Activated T-cell treated with anti-CD3 and anti-CD28 coated beads, Interleukin-2, amount 50 U/mL, for 48 hours (primary cell): ENCODE measurements at regions not wholly inside any gene's neighbourhood (a gene's known extent, or its start where the extent isn't known, plus 50 kb on each side); places are given as distances from the start of the nearest gene placed in this dataset.
"Not testable (repeated sequence)": the region's sequence is repeated elsewhere in the genome, so short reads cannot be mapped to it uniquely, and the experiment has no call there.

ENCODE experiments used
- DNase-seq, 2 experiments: peaks; one replicate each; pipeline ENCODE4 v3.0.0-alpha.2; 2020

DNA sequence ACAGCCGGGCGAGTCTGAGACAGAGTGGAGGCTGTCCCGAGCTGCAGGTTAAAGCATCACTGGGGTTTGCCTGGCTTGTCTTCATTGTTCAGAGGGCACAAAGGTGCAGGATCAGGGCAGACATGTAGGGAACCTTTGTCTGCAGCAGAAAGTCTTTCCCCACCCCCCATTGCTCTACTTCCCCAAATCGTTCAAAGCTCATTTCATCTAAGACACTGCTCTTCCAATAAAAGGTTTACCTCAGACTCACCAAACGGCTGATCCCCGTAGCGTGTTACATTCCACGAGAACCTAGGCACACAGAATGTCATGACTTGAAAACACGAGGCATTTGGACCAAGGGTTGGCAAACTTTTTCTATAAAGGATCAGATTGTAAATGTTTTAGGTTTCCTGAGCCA is 286.3 kb upstream of the FRG1 start:
- not testable (repeated sequence) for DNase-seq

DNA sequence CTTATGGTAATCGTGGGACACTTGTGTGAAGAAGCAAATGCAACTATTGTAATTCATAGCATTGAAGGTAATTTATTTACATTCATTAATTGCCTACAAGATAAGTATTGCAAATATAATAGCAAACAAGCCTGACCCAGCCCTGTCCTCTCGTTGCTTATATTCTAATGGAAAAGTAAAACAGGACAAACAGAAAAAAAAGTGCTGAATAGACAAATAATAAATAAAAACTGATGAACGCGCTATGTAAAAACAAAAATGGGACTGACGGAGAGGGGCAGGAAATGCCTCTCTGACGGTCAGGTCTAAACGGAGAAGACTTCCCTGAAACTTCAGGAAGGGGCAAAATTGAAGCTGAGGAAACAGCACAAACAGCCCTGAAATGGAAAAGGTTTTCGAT is 284.9 kb upstream of the FRG1 start:
- not testable (repeated sequence) for DNase-seq

DNA sequence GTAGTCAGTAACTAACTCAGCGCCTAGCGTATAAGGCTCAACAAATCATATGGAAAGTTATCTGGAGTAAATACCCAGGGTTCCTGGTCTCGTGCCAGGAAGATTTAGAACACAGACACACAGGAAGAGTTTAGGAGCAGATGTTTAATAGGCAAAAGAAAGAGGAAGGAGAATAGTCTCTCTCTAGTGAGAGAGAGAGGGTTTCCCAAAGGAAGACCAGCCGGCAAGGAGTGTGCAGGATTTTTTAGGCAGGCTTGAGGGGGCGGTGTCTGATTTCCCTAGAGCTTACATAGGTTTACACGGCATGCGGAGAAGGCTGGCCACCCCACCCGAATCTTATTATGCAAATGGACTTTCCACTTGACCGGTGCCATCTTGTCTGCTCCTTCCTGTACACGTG is 284.0 kb upstream of the FRG1 start:
- DNase-seq = no peak

DNA sequence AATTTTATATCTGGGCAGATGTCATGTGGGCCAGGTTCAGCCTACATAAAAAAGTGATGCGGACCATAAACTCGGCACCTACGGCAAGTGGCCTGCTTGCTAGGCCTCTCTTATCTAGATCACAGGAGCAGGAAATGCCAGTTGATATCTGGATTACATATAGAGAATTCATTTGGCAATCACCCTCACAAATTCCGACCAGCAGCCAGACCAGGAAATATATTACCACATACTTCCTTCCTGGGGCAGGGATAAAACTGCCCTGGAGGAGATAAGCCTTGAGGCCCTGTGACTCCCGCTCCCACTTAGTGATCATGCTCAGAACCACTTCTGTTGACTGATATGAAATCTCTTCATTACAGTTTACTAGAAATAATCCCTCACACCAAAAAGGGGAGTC is 282.4 kb upstream of the FRG1 start:
- not testable (repeated sequence) for DNase-seq

DNA sequence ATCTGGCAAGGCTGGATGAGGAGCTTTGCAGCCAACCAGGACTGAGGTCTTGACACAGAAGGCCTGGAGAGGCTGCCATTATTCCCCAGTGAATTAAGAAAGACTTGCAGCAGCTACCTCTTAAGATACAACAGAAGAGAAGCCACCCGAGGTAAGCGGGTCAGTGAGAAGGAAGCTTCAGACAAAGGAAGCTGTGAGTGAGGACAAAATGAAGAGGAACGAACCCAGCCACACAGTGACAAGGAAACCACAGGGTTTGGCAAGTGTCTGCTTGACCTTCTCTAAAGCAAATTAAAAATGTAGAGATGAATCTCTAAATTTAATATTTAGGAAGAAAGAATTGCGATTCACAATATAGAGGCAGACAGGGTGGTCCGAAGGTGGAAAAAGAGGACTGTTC is 281.8 kb upstream of the FRG1 start:
- not testable (repeated sequence) for DNase-seq

DNA sequence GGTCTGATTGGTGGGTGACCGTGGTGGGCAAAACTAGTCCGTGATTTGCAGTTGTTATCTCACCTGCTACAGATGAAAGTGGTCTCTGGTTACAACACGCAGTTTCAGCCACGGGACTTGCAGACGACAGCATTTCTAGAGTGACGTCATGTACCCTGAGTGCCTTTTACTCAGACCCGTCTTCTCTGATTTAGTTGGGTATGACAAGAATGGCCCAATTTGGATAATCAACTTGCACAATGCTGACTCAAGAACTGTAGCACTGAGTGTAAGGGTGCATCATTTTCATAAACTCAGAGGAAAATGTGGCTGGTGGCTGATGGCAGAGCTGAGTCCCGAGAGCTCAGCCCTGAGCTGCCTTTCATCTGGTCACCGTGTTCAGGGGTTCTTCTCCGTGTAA is 281.4 kb upstream of the FRG1 start:
- DNase-seq = no peak

DNA sequence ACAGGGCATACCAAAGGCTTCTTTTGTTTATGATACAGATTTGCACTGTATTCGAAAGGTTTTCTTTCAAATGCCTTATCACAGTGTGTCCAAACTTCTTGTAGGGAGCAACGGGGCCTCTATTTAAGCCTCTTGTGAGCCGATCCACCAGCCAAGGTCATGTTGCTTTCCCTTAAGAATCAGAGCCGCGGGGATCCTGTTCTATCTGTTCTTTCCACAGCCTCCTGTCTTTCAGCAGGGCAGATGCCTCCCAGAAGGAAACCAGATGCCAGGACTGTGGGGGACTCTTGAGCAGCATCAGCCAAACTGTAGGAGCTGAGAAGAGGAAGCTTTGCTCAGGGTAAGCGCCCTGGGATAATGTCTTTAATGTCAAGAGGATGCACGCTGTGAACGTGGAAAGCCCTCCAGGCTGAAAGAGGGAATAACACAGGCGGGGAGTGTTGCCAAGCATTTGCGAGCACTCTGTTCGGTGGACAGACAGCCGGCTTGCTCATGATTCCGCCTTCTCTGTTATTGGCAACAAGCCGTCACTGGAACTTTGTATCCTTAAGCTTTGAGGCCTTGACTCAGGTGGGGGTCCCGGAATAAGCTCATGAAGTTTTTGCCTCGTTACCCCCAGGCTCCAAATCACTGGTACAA is 279.8 kb upstream of the FRG1 start:
- no peak for DNase-seq

DNA sequence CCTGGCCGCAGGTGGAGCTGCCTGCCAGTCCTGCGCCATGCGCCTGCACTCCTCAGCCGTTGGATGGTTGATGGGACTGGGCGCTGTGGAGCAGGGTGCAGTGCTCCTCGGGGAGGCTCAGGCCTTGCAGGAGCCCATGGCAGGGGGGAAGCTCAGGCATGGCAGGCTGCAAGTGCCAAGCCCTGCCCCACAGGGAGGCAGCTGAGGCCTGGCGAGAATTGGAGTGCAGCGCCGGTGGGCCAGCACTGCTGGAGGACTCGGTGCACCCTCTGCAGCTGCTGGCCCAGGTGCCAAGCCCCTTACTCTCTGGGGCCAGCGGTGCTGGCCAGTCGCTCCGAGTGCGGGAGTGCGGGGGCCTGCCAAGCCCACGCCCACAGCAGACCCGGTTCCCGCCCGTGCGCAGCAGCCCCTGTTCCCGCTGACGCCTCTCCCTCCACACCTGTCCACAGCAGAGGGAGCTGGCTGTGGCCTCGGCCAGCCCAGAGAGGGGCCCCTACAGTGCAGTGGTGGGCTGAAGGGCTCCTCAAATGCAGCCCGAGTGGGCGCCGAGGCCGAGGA is 275.9 kb upstream of the FRG1 start:
- DNase-seq = no peak

DNA sequence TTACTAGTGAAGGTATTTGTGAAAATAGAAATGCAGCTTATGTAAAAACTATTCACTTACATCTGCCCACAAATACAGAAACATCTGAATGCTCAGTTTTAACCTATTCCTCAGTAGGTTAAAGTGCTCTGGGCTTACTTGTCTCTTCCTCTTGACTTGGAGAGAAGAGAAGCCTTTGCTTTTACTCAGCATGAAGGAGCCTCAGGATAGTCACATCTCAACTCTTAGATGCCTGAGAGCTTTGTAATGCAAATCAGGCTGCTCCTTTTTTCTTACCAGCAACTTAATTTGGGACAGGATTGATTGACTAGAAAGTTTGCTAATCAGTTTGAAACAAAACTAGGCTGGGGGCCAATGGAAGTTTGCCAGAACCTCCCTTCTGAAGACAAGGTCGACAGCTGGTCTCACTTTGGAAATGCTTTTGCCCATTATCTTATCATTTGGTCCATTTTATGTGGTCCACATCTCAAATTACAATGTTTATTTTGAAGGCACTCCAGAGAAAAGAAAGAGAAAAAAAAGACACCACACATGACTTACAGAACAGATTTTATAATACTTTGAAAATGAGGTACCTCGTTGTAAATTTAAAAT is 274.9 kb upstream of the FRG1 start:
- DNase-seq = not testable (repeated sequence)

DNA sequence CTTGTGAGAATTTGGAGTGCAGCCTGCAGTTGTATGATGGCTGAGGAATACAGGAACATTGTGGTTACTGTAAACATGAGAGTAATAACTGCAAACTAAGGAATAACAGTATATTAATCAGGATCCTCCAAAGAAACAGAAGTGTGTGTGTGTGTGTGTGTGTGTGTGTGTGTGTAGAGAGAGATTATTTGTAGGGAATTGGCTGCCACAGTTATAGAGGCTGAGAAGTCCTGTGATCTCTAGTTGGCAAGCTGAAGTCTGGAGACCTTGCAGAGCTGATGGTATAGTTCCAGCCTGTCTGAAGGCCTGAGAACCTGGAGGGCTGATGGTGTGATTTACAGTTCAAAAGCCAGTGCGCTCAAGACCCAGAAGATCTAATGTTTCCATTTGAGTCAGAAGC is 273.3 kb upstream of the FRG1 start:
- DNase-seq = not testable (repeated sequence)

DNA sequence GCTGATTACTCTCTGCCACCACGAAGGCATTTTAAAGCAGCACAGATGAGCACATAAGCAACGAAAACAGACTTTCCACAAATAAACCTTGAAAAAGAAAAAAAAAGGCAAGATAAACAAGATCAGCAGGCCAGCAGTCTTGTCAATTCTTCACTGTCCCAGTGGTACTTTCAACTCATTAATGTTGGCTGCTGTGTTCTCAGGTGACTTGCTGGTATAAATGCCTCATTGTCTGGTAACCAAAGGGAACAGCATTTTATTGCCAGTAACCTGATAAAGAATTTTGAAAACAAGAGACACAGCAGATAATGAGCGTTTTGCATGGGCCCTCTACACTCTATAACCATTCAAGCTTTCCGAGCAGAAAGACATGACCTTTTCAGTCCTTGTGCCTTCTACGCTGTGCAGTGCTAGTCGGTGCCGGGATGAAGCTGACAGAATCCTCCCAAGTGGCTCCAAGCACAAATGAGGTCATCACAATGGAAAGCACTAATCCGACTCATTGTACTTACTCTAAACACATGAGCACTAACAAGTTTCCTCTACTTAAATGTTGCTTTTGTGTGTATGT is 242.9 kb upstream of the FRG1 start:
- not testable (repeated sequence) for DNase-seq

DNA sequence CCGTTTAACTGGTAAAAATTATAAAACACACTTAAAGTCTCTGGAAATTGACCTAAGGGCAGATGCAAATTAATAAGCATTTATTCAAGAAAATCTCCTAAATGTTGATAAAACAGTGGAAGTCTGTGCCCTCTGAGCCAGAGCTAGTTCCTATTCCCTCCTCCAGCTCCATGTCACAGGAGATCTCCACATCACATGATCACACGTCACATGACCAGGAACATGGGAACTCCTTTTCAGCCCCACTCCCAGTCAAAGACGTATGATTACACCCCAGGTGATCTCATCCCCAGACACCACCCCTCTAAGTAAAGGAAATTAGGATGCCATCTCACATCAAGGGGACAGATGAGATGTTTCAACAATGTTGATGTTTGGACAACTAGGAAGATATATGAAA is 237.7 kb upstream of the FRG1 start:
- DNase-seq = not testable (repeated sequence)

DNA sequence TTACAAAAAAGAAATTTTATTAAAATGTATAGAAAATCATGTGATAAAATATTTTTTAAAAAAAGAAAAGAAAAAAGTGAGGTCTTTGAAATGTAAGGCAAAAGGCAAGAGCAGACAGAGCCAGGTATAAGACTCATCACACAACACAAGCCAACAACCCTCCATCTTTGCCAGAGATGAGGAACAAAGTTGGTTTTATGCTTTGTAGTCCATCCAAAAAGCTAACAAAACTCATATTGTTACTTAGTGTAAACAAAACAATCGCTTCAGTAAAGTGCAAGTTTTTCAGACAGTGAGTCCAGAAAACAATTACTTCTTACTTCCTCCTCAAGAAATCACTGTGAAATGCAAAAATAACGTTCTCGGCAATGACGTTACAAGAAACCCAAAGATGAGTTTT is 233.9 kb upstream of the FRG1 start:
- DNase-seq = not testable (repeated sequence)

DNA sequence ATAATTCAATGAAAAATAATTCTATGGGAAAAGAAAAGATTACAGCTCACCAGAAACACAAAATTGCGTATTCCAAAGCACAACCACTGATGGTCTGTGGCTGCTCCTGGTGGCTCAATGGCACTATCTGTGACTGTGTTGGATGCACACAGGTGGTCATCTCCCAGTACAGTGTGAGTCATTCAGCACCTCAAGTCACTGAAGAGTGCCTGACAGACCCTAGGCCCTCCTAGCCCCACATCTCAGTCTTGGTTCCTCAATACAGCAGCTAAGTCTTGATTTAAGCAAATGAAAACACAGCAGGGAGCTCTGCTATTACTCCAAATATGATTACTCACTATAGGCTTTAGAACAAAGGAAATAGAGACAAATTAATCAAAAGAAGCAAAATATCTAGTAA is 233.4 kb upstream of the FRG1 start:
- DNase-seq = not testable (repeated sequence)

DNA sequence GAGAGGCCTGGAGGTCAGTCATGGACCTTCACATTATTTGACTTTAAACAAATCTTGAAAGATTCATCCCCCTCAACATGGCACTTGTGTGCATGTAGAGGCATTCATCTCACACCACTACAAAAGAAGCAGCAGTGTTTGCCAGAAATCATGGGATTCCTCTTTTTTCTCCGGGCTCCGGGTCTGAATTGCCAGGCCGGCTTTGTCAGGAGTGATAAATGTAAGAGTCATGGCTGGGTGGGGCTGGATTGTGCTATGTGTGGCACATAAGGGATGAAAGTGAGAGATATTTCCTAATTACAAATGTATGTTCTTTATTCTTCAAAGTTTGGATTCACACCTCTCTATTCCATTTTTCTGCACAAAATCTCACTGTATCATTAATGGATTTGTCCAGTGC is 228.7 kb upstream of the FRG1 start:
- not testable (repeated sequence) for DNase-seq

DNA sequence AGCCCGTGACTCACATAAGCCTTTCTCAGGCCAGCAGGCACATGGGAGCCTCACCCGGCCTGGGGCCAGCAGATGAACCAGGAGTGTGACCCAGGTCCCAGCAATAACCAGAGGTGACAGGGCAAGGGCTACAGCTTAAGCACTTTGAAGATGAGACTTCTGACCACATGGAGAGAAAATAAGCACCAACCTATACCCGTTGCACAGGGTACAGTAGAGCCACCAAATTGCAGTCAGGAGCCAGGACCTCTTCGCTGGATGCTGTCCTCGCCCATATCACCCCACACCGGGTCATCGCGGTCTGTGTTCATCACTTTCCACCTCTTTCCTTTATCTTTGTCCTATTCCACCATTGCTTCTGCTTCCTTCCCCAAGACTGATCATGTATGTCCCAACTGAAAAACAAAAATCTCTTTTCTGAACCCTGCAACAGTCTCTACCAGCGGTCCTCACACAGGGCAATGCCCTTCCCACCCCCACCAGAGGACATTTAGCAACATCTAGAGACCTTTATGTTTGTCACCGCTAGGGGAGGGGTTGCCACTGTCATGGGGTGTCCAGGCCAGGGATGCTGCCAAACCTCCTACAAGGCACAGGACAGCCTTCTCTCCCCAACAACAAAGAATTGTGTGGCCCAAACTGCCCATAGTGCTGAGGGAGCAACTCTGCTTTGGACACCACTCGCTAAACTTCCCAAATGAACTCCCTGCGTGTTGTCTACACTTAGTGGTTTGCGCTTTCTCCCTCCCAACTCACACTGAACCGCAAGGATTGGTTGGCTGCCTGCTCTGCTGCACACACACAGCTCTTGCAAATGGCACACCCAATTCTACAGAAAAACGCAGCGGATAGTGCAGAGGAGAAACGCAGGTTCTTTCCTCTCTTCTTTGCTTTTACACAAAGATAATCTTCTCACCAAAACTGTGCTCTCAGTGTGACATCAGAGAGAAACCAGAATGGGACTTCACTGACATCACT is 219.4 kb upstream of the FRG1 start:
- not testable (repeated sequence) for DNase-seq

DNA sequence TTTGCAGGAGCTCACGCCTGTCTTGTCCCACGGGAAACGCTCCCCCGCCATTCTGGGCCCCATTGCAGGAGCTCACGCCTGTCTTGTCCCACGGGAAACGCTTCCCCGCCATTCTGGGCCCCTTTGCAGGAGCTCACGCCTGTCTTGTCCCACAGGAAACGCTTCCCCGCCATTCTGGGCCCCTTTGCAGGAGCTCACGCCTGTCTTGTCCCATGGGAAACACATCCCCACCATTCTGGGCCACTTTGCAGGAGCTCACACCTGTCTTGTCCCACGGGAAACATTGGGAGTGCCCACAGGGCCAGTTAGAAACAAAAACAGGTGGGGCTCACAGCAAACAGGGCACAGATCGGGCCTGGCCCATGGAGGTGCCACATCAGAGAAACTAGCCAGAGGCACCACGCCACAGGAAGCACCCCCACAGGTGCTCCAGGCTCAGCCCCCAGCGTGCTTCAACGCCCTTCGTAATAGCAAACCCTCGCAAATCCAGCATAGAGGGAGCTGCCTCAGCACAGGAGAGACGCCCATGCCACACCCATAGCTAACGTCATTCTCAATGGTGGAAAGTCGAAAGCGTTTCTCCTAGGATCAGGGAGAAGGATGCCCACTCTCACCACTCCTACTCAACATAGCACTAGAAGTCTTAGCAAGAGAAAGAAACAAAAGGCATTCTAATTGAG is 218.2 kb upstream of the FRG1 start:
- DNase-seq = peak in 1 of 2 experiments; percentile 15

DNA sequence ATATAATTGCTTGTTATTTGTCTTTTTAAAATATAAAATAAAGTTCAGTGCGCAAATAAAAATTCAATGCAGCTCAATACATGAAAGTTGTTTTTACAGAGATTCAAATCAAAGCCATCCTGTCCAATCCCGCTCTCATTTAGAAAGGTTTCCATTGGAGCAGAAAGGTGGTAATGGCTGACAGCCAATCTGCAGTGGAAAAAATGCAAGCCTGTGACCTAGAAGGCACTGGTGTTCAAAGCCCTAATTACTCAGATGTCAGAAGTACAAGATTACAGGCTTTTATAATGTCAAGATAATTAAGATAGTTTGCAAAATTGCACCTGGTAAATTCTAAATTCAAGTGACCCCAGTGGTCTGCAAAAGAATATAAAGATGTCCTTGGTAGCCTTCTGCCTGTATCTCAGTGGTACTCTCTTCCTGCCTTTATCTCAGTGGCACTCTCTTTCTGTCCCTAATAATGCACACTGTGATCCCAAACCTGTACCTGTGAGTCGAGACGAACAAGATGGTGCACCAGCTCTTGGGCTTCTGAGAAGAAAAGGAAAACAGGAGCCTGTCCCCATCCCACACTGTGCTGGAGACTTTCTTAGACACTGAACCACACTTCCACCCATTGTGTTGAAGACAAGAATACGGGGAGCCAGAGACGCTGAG is 212.6 kb upstream of the FRG1 start:
- DNase-seq = not testable (repeated sequence)

DNA sequence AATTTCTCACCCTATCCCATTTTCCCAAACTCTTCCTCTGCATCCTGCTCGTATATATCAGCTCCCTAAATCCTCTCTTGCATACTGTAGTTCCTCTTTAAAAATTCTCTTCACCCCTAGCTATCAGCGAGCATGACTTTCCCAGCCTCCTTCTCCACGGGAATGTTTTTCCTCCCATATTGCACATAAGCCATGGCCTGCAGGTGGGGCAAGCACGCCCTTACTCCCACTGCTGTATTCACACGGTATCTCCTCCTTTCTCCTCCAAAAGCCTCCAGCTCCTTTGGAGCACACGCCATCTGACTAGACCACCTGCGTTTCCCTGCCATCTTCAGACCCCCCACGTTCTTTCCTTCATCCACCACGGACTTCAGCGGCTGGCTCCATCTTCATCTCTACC is 208.7 kb upstream of the FRG1 start:
- not testable (repeated sequence) for DNase-seq

DNA sequence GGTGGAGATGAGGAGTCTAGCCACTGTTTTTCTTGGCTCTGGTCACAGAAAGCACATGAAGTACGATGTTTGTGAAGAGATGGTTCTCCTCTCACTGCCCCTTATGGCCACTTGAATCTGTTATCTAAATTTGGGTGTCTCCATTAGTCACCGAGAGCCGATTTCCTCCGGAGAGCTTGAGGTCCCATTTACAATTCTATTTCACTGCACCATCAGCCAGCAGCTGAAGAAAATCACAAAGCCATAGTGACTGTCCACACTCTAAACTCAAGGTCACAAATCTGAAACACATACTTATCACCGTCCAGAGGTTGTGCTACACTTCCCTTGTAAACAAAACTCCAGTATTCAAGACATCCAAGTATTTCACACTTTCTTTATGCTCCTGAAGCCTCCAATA is 207.2 kb upstream of the FRG1 start:
- DNase-seq = not testable (repeated sequence)

DNA sequence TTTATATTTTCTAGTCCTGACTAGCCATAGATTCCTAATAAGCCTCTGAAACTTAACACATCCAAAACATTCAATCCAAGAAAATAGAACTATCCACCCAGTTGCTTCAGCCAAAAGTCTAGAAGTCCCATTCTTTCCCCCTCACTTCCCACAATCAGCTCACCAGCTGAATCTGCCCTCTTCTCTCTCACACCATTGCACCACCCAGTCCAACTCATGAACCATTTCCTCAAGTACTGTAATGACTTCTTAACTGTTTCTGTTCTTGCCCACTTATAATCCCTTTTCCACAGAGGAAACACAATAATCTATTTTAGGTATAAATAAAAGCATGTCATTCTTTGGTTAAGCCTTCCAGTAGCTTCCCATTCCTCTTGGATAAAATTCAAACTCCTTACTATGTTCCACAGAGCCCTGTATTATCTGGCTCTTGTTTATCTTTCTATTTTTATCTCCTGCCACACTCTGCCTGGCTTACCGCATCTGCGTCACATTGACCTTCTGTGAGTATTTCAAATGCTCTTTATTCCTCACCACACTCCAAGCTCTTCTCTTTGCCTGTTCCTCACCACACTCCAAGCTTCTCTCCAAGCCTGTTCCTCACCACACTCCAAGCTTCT is 205.9 kb upstream of the FRG1 start:
- DNase-seq = not testable (repeated sequence)
